GM12892 (cell line): ENCODE measurements at regions not wholly inside any gene's neighbourhood (a gene's known extent, or its start where the extent isn't known, plus 50 kb on each side); places are given as distances from the start of the nearest gene placed in this dataset.

Experiments
- DNase-seq: peaks from one replicate; pipeline ENCODE4 v3.0.0; 2011; ENCODE audit not compliant: insufficient read length
- FAIRE-seq: peaks from 2 replicates; lab custom pipeline; 2011; peaks lifted over from hg19 to GRCh38; lab: Jason Lieb, UNC
- POLR2A ChIP-seq: IDR thresholded peaks from 2 replicates; pipeline ENCODE4 v1.6.1; 2011; ENCODE audit warnings: low read depth, low read length, control low read depth
- POLR2AphosphoS5 ChIP-seq: IDR thresholded peaks from 2 replicates; pipeline ENCODE4 v1.6.1; 2011; ENCODE audit warnings: low read depth, low read length, control low read depth
- TAF1 ChIP-seq: IDR thresholded peaks from 2 replicates; pipeline ENCODE4 v1.6.1; 2011; ENCODE audit warnings: low read depth, mild to moderate bottlenecking, control low read depth, low read length, borderline replicate concordance

DNA sequence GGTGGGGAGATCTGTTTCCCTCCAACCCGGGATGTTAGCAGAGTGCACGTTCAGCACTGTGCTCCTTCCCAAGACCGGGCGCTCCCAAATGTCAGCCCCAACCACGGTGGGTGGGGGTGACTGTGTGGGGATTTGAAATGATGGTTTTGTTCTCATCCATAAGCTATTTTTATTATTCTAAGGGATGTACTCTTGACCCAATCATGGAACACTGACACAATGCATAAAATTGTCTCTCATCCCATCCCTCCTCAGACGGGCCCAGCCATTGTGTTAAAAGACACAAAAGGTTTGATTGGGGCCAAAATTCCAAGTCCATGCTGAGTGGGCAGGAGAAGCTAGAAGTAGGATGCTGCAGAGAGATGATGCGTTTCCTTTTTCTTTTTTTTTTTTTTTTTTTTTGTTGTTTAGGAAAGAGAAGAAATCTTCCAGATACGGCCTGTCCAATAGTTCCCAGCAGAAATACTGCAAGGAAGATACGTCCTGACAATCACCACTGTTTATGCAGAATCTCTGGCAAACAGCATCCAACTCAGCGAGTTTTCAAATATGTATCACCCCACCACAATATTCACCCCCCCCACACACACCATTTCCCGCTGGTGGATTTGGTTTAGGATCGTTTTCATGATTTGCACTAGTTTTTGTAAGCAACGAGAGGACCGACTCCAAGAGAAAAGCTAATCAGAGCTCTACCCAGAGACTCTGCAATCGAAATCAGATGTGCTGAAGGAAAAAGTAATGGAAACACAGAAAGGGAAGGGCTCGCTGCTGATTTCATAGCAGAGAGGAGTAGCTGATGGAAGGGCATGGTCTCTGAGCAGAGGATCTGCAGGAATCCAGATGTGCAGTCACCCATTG lies 163.5 kb upstream of the DYNLRB2 start:
- no peak for TF ChIP-seq POLR2AphosphoS5
- TF ChIP-seq TAF1: no peak
- no peak for TF ChIP-seq POLR2A
- FAIRE-seq (no peak), DNase-seq (no peak)

DNA sequence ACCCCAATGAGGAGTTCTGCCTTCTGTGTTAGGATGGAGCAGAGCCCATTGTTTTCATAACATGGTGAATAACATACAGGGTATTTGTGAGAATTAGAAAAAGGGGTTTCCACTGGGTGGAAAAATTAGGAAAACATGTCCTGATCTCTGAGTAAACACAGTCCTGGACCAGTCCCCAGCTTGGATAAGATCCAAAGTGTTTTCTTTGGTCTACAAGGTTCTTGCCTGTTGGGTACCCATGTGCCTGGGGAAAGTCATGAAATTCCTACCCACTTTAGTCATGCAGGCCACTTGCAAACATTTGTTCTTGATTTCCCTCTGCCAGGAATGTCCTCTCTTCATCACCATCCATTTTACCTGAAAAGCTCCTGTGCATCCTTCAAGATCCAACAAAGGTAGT lies 164.8 kb upstream of the DYNLRB2 start:
- TF ChIP-seq POLR2AphosphoS5 (no peak), POLR2A (no peak), TAF1 (no peak)
- DNase-seq (no peak), FAIRE-seq (no peak)

DNA sequence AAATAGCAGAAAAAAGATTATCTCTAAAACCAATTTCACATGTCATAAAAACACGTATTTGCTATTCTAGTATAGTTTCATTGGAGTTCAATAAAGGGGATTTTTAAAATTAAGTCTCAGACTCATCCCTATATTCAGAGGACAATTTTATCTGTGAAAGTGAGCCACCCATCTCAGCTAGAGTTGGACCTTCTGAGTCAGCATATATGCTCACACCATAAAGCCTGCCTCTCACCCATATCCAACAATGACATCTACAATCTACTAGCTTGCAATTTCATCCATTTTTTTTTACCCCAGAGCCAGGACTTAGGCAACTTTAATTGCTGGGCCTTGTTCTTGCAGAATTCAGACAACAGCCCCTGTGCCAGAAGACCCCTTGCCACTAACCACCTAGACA lies 165.3 kb upstream of the DYNLRB2 start:
- no peak for DNase-seq
- no peak for TF ChIP-seq POLR2AphosphoS5
- no peak for TF ChIP-seq TAF1
- no peak for TF ChIP-seq POLR2A
- no peak for FAIRE-seq

DNA sequence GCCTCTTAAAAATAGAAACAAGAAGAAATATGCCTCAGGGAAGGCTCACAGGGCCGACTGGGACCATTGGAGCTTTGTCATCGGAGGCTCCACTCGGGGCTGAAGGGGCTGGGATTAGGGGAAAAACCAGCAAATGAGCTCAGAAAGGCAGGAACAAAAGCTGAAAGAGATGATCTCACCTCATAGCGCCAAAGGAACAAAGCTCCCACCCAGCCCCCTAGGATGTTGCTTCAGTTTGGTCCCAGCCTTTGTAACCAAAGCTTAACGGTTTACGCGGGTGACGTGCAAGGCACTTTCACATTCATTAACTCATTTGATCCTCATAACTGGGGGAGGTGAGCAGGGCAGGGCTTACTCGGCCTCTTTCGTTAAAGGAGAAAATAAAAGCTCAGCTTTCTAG lies 168.5 kb upstream of the DYNLRB2 start:
- no peak for FAIRE-seq
- no peak for TF ChIP-seq TAF1
- DNase-seq: no peak

DNA sequence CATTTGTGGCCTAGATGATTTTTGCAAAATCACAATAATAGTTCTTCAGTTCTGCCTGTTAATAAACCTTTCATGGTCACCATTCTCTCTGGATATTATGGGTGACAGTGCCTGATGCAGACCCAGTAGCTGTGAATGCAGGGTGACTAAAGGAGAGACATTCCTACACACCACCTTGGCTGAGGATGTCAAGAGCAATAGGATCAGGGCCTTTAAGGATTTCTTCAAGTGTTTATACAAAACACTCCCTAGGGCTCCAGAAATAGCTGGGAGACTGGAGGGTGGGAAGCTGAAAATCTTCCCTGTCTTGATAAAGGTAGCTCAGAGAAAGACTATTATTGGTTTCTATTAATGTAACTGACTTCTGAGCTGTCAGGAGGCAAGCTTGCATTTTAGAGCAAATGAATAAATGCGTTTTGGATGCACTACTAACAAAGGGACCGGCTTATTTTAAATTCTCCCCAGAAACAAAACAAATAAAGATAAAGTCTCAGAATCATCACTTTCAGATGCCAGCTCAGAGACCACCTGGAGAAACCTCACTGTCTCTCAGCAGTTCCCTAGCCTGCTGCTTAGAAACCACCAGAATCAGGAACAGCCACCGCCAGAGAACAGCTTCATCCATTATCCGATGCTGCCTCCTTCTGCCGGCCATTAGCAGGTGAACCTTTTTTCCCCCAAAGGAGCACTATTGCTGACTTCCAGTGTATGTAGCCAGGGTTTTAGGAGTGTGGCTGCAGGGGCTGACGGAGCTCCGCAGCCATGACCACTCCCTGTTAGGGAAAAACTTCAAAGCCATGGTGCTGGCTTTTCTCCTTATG lies 171.4 kb upstream of the DYNLRB2 start:
- FAIRE-seq (no peak), DNase-seq (no peak)

DNA sequence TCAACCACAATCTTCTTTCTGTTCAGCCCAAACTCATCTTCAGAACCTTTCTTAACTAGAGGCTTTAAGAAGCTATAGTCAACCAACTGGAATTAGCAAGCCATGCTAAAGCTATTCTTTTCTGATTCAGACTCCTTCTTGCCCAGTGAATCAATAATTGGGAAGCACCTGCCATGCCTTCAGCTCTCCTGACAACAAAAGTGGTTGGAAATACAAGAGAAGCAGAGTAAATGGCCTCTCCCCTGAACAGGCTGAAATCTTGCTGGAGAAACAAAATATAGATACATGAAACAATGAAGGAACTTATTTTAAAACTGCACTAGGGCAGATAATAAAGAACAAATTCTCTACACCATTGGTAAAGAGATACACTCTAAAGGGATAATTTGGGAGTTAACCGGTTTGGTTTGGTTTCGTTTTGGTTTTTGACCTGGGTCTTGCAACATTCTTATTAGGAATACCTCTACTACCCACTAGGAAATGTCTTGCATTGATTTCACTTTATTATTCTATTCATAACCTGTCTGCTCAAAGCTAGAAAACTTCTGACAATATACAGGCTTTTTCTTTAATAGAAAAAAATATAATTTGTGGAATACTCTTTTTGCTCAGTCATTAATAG lies 173.6 kb upstream of the DYNLRB2 start:
- FAIRE-seq (no peak), DNase-seq (no peak)
- TF ChIP-seq POLR2A (no peak), TAF1 (no peak), POLR2AphosphoS5 (no peak)

More for the DNA sequence above, 171.4 kb upstream of the DYNLRB2 start:
- TF ChIP-seq POLR2A (no peak), TAF1 (no peak), POLR2AphosphoS5 (no peak)

DNA sequence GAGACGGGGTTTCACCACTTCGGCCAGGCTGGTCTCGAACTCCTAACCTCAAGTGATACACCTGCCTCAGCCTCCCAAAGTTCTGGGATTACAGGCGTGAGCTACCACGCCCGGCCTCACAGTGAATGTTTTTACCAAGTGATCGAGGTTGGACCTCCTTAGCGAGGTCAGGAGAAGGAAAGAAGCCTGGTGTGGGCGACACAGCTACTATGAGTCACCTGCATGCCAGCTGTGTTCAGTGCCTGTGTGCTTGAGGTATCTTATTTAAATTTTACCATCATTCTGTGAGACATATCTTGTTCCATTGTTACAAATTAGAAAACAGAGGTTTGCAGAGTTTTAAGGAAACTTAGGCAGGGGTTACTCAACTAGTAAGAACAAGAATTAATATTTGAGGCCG lies 174.8 kb upstream of the DYNLRB2 start:
- TF ChIP-seq TAF1 (no peak), POLR2AphosphoS5 (no peak), POLR2A (no peak)
- no peak for FAIRE-seq
- DNase-seq: no peak

DNA sequence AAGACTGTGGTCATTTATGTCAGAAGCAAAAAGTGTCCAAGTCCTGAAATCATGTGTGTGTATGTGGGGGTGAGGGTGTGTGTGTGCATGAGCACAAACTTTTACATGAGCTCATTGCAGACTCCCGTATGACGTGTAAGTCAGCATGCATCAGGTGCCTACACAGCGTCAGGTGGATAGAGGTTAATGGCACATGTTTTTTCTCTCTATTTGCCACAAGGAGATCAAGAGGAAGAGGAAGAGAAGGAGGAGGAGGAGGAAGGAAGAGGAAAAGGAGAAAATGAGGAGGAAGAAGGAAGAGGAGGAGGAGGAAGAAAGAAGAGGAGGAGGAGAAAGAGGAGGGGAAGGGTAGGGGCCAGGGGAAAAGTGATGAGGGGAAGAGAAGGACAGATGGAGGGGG lies 178.0 kb upstream of the DYNLRB2 start:
- no peak for FAIRE-seq
- TF ChIP-seq POLR2A (no peak), POLR2AphosphoS5 (no peak), TAF1 (no peak)

DNA sequence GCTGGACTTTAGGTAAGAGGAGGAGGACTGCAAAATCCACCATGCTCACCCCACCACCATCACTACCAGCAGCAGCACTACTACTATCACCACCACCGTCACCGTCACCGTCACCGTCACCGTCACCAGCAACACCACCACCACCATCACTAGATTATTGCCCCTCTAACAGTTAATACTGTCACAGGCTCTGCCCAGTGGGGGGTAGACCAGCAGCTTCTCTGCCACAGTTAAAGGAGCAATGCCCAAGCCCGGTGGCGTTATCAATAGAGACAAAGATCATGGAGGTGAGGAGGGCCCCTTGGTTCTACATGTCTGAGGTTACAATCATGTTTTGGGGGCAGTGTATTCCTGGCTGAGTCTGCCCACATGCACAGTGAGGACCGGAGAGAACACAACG lies 184.4 kb upstream of the DYNLRB2 start:
- FAIRE-seq (no peak), DNase-seq (no peak)
- no peak for TF ChIP-seq POLR2A
- TF ChIP-seq POLR2AphosphoS5: no peak
- TF ChIP-seq TAF1: no peak

More for the DNA sequence above, 178.0 kb upstream of the DYNLRB2 start:
- DNase-seq: no peak

DNA sequence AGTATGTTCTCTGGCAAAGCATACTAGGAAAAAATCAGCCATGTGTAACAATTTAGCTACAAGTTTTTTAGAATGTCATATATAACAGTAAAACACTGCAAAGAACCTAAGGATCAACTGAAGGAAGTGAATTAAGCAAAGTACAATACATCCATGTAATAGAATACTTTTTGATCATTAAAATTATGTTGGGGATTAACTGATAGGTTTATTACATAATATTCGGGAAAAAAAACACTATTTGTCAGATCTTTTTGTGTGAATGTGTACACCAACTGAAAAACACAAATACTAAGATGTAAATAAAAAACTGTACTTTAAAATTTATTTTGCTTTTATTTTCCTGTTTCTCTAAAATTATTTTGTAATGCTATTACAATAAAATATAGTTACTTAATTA lies 185.5 kb upstream of the DYNLRB2 start:
- FAIRE-seq: no peak
- DNase-seq: no peak
- TF ChIP-seq TAF1: no peak
- no peak for TF ChIP-seq POLR2AphosphoS5
- no peak for TF ChIP-seq POLR2A

DNA sequence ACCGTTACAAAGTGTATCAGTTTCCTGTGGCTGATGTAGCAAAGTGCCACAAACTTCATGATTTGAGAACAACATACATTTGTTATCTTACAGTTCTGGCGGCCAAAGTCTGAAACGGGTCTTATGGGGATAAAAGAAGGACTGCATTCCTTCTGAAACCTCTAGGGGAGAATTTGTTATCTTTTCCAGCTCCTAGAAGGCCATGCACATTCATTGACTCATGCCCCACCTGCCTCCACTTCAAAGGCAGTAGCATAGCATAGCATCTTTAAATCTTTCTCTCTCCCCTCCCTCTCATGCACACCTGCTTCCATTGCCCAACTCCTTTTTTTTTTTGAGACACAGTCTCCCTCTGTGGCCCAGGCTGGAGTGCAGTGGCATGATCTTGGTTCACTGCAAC lies 190.7 kb upstream of the DYNLRB2 start:
- no peak for FAIRE-seq
- TF ChIP-seq TAF1: no peak
- no peak for TF ChIP-seq POLR2AphosphoS5
- no peak for TF ChIP-seq POLR2A
- no peak for DNase-seq

DNA sequence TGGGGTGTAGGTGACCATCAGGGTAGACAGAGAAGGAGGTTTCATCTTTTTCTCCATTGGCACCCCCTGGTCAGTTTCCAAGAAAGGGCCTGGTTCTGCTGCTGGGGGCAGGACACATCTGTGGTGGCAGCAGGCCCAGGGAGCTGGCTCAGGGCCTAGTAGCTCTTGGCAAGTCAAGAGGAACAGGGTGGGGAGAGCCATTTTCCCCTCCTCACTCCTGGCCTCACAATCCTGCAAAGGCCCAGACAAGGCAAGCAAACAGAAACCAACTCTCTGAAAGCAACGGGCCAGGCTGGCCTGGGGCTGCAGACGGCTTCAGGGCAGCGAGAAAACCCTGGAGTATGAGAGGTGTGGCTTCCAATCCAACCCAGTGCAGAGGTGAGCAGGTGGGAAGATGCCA lies 192.9 kb upstream of the DYNLRB2 start:
- TF ChIP-seq TAF1: no peak
- TF ChIP-seq POLR2A: no peak
- TF ChIP-seq POLR2AphosphoS5: no peak
- DNase-seq: no peak
- no peak for FAIRE-seq

DNA sequence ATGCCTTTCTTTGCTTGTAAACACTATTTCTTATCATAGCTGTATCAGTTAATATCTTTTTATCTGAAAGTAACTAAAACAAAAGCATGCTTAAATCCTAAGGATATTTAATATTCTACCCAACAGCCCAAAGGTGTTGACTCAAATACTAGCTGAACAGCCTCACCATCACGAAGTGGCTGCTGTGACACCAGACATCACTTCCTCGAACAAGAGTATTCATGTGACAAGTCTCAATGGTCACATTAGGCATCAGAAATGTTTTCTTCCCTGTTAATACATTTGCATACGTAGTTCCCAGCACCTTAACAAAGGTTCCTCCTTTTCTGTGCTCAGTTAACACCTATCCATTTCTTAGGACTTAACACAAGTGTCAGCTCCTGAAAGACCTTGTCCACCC lies 193.8 kb upstream of the DYNLRB2 start:
- FAIRE-seq (peak; percentile 63), DNase-seq (no peak)
- TF ChIP-seq POLR2A: no peak
- no peak for TF ChIP-seq POLR2AphosphoS5
- TF ChIP-seq TAF1: no peak

DNA sequence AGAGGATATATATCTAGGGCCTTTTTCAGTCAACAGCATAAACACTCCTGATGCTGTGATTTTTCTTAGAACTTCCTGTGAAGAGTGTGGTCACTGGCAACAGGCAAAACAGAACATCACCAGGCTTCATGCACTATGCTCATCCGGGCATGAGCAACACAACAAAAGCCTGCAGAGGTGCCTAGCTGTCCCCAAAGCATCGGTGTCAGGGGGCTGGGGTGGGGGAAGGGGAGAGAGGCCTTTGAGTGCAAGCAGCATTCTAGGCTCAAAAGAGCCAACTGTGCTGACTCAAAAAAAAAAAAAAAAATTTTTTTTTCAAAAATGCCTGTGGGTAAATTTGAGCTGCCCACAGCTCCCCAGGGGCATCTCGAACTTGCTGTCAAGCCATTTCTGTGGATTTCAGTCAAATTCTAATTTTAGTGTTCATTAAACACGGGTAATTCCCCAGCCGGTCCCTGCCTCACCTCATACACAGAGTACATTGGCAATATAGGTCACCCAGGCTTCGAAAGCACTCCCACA lies 194.6 kb upstream of the DYNLRB2 start:
- TF ChIP-seq POLR2AphosphoS5 (no peak), TAF1 (no peak), POLR2A (no peak)
- DNase-seq: no peak
- FAIRE-seq: peak; percentile 63
